Esophagus muscularis mucosa (tissue), 3 donors: ENCODE measurements at regions not wholly inside any gene's neighbourhood (a gene's known extent, or its start where the extent isn't known, plus 50 kb on each side); places are given as distances from the start of the nearest gene placed in this dataset.

Source experiments
- CTCF ChIP-seq, 3 experiments: fragments of 200-600 bp in 2 of 3; fragments of 450-650 bp in 1 of 3; sonication (generic) in 2 of 3; IDR thresholded peaks; one replicate each; pipeline ENCODE4 v1.5.1; 2017 to 2019; ENCODE audit warnings: antibody characterized with exemption in 3 of 3, mild to moderate bottlenecking in 2 of 3, moderate library complexity in 1 of 3
- POLR2AphosphoS5 ChIP-seq, 2 donors: sonication (generic); formaldehyde crosslinking; IDR thresholded peaks; one replicate each; pipeline ENCODE4 v1.6.1; 2017; ENCODE audit warnings: antibody characterized with exemption in 2 of 2

DNA sequence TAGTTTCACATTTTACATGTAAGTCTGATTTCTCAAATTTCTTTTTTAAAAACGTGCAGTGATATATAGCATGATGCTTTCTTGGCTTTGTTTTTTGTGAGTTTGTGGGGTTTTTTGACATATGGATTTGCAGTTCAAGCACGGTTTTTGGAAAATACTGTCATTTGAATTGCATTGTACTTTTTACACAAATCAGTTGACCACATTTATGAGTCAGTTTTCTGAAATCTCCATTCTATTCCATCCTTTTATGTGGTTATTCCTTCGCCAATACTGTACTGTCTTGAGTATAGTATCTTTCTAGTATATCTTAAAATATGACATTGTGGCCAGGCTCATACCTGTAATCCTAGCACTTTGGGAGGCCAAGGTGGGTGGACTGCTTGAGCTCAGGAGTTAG, 890.0 kb upstream of the CITED2 start:
- TF ChIP-seq CTCF (IDR thresholded peaks at IDR 0.05) (no peak), POLR2AphosphoS5 (IDR thresholded peaks at IDR 0.05) (no peak)
